ENCODE measurements at regions not wholly inside any gene's neighbourhood (a gene's known extent, or its start where the extent isn't known, plus 50 kb on each side); places are given as distances from the start of the nearest gene placed in this dataset.

GRCh38 chr2:144606466-144607095 lies 86.7 kb upstream of the ZEB2 start (continued):
- no peak for TF ChIP-seq EZH2phosphoT487 (IDR thresholded peaks at IDR 0.05; ENCODE audit: unreplicated experiment)

GRCh38 chr2:144605231-144605840 lies 85.4 kb upstream of the ZEB2 start:
- H4K20me1 ChIP-seq (replicated peaks; ENCODE audit: insufficient read depth): no peaks in the 10 kb centered on the region
- H3K36me3 Mint-ChIP-seq (ENCODE audit: low read depth): no peaks in the 10 kb centered on the region
- no peaks in the 10 kb centered on the region for H3F3A ChIP-seq (replicated peaks; ENCODE audit: low read depth)
- H3K4me1 ChIP-seq (ENCODE audit: insufficient read depth): no peaks in the 10 kb centered on the region; the same call in 1 of the 2 replicates
- H3K79me2 ChIP-seq (replicated peaks; ENCODE audit: insufficient read depth): no peaks in the 10 kb centered on the region
- H3K9me2 ChIP-seq (ENCODE audit: insufficient read depth): peaks cover 21% of the 10 kb centered on the region; the same call in 1 of the 2 replicates
- no peak overlapping the region for H3K4me3 ChIP-seq
- H3K4me1 Mint-ChIP-seq: peaks cover 2% of the 10 kb centered on the region; the same call in 2 of the 3 replicates
- H3K27me3 Mint-ChIP-seq (ENCODE audit: insufficient read depth, low read depth, poor library complexity): no peaks in the 10 kb centered on the region
- no peaks in the 10 kb centered on the region for H3K9me3 Mint-ChIP-seq
- no peak overlapping the region for H3K4me3 Mint-ChIP-seq
- ATAC-seq (no peak), DNase-seq (ENCODE audit: low spot score) (no peak)
- H3K4me2 ChIP-seq: no peak overlapping the region
- H3K27ac Mint-ChIP-seq: no peak overlapping the region
- H3K27ac ChIP-seq (ENCODE audit: low read depth): no peak overlapping the region
- no peak overlapping the region for H2AFZ ChIP-seq
- H3K36me3 ChIP-seq (ENCODE audit: insufficient read depth): no peaks in the 10 kb centered on the region
- no peaks in the 10 kb centered on the region for H3K27me3 ChIP-seq (ENCODE audit: insufficient read depth)
- TF ChIP-seq POLR2AphosphoS5 (IDR thresholded peaks at IDR 0.05; ENCODE audit: low read depth) (no peak), CREB1 (CRISPR knock-in tag; IDR thresholded peaks at IDR 0.05; ENCODE audit: low read depth) (no peak), EZH2phosphoT487 (IDR thresholded peaks at IDR 0.05; ENCODE audit: unreplicated experiment) (no peak), ZNF462 (CRISPR knock-in tag; IDR thresholded peaks at IDR 0.05) (no peak), CTCF (conservative IDR thresholded peaks at IDR 0.05; ENCODE audit: low read depth in 2 of 2) (no peak), JUNB (IDR thresholded peaks at IDR 0.05; ENCODE audit: unreplicated experiment) (no peak), ZNF114 (CRISPR knock-in tag; IDR thresholded peaks at IDR 0.05) (no peak), EZH2 (IDR thresholded peaks at IDR 0.05; ENCODE audit: low read depth, unreplicated experiment) (no peak), STAT1 (IDR thresholded peaks at IDR 0.05; ENCODE audit: unreplicated experiment) (no peak), REST (IDR thresholded peaks at IDR 0.05; ENCODE audit: unreplicated experiment) (no peak), ETS1 (IDR thresholded peaks at IDR 0.05) (no peak), NANOG (IDR thresholded peaks at IDR 0.05; ENCODE audit: borderline replicate concordance) (no peak)

All from GM23338 (cell line).